ENCODE measurements at regions not wholly inside any gene's neighbourhood (a gene's known extent, or its start where the extent isn't known, plus 50 kb on each side); places are given as distances from the start of the nearest gene placed in this dataset.

DNA sequence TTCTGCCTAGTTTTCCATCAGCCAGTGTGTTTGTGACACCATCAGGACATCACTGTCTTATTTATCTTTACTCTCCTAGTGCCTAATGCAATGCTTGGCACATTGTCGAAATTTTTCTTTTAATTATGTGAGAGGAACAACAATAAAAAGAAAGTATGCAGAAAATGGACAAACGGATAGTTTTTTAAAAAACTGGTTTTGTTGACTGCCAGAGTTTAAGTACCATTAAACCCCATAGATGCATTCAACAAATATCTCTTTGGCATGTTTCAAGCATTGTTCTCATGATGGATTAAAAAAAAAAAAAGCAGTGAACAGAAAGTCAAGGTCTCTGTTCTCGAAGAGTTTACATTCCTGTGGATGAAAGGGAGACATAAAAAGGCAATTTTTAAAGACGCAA, 398.4 kb downstream of the PPP3CA start:
- no peak for TF ChIP-seq CTCF (IDR thresholded peaks at IDR 0.05; ENCODE audit: poor library complexity)
- TF ChIP-seq EZH2 (IDR thresholded peaks at IDR 0.05; ENCODE audit: borderline replicate concordance): no peak
- TF ChIP-seq EZH2phosphoT487 (IDR thresholded peaks at IDR 0.05; ENCODE audit: low read depth, severe bottlenecking, unreplicated experiment): no peak
